COR-L47 (cell line): ENCODE measurements at regions not wholly inside any gene's neighbourhood (a gene's known extent, or its start where the extent isn't known, plus 50 kb on each side); places are given as distances from the start of the nearest gene placed in this dataset.

Source experiments
- DNase-seq: peaks from one replicate; lab custom pipeline; 2025; lab: John Stamatoyannopoulos, UW

DNA sequence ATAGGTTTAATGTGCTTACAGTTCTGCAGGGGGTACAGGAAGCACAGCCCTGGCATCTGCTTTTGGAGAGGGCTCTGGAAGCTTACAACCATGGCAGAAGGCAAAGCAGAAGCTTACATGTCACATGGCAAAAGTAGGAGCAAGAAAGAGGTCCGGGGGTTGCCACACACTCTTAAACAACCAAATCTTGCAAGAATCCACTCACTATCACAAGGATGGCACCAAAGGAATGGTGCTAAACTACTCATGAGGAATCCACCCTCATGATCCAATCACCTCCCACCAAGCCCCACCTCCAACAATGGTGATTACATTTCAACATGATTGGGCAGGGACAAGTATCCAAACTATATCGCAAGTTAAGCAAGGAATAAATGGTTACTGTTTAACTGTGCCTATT lies 255.8 kb upstream of the AVPR1A start:
- no peak for DNase-seq

GRCh38 chr12:63404611-63405010 lies 253.6 kb upstream of the AVPR1A start:
- no peak for DNase-seq

GRCh38 chr12:63403256-63403655 lies 252.3 kb upstream of the AVPR1A start:
- DNase-seq, result no peak

DNA sequence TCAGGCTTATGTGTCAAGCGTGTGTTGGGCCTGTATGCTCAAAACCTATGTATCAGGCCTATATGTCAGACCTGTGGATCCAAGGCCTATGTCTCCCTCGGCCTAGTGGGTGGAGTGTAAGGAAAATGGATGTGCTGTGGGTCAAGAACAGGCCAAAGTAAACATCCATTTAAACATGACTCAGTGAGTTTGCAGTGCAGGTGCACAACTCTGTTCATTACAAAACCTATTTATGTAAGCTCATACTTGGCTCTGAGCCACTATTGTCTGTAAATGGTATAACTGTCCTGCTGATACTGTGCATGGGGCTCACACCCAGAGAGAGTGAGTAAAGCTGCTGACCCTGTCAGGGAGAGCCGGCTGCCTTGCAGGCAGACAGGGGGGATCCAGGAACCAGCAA lies 249.7 kb upstream of the AVPR1A start:
- DNase-seq, result peak; percentile 90

DNA sequence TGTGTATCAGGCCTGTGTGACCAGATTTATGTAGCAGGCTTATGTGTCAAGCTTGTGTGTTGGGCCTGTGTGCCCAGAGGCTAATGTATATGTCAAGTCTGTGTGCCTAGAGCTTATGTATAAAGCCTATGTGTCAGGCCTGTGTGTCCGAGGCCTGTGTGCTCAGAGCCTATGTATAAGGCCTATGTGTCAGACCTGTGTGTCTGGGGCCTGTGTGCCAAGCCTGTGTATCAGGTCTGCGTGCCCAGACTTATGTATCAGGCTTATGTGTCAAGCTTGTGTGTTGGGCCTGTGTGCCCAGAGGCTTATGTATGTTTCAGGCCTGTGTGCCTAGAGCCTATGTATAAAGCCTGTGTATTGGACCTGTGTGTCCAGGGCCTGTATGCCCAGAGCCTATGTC lies 249.3 kb upstream of the AVPR1A start:
- no peak for DNase-seq

DNA sequence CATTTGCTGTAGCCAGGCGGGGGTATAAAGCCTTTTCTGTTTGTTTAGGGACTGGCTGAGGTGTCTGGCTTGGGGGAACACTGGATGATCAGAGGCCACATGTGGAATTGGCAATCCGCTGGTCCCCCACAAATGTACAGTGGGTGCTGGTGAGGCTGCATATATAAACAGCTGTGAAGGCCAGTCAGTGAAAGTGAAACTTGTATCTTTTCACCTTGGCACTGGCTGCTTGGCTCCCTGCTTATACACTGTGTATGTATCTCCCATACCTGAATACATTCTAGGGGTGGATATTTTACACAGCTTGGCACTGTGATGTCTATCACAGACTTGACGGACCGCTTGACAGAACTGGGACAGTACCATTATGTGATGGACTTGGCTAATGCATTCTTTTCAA lies 246.8 kb upstream of the AVPR1A start:
- DNase-seq, result no peak

DNA sequence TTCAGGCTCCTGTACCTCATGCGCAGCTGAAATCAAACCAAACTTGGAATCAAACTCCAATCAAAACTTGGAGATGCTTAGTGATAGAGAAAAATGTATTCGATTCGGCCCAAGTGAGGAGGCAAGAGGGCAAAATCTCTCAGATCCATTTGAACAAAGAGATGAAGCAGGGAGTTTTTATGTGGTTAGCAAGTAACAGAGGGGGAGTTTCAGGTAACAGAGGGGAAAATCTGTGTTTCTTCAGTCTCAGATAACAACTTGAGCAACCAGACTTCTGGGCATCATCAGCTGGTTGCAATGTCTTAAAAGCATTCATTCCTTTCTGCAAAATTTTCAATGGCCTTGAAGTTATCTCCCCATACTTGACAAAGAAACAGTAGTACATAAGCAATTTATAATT lies 245.1 kb upstream of the AVPR1A start:
- no peak for DNase-seq

DNA sequence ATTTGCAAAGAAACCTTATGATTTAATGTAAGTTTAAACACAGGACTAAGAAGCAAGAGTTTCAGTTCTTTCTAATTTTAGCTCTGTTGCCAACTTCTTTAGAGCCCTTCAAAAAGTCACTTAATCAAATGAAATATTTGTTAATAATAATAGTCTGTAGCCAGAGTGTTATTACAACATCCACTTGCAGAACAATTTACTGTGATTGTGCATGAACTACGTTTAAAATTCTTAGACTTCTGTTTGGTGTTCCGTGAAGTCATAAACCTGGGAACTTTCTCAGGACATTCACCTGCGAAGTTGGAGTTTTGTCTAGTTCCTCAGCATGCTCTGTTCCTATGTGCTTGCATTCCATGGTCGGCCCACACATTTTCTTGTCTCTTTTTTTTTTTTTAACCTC lies 244.0 kb upstream of the AVPR1A start:
- no peak for DNase-seq

- no peak for DNase-seq
These were observed 243.3 kb upstream of the AVPR1A start for GRCh38 chr12:63394349-63394748.

GRCh38 chr12:63389211-63389610 lies 238.2 kb upstream of the AVPR1A start:
- no peak for DNase-seq

DNA sequence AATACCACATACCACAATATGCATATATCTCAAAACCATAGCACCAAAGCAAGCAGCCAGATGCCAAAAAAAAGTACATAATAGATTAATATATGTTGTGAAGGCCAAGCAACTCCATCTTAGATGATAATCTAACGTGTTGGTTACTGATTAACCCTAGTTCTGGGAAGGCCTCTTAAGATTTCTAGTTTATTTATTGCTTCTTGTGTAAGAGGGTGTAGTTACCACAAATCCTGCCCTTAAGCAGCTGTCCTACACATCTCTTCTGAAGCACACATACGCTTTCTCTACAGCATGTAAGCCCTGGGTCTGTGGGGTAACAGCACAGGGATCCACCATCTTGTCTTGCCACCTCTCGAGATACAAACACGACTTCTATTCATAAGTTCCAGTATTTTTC lies 236.8 kb upstream of the AVPR1A start:
- no peak for DNase-seq

DNA sequence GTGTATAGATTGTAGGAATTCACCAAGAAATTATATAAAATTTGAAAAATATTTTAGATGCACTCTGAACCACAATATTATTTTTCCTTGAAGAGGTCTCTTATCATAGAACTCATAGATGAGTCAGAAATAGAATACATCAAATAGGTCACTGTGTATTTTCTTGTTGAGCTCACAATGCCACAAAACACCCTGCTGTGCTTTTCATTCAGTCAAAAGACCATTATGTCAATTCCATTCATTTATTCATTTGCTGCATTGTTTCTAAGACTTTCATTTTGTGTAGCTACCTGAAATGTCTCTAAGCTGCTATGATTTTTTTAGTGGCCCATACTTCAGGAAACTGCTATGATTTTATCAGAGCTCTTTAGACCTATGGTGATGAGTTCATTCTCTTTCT lies 231.9 kb upstream of the AVPR1A start:
- DNase-seq, result no peak

- DNase-seq, result no peak
These were observed 211.8 kb upstream of the AVPR1A start for GRCh38 chr12:63362791-63363190.

DNA sequence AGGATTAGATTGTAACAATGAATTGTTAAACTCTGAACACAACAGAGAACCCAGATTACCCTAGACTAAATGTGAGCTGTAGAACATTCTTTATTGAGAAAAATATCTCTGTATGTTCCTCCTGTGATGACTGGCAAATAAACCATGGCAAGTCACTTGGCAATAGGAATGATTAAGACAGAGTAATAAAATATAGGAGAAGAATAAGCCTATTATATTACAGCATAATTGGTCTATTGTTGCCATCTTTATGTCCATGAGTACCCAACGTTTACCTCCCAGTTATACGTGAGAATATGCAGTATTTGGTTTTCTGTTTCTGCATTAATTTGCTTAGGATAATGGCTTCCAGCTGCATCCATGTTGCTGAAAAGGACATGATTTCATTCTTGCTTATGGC lies 211.2 kb upstream of the AVPR1A start:
- DNase-seq, result no peak

- no peak for DNase-seq
These were observed 204.0 kb upstream of the AVPR1A start for GRCh38 chr12:63354969-63355368.

DNA sequence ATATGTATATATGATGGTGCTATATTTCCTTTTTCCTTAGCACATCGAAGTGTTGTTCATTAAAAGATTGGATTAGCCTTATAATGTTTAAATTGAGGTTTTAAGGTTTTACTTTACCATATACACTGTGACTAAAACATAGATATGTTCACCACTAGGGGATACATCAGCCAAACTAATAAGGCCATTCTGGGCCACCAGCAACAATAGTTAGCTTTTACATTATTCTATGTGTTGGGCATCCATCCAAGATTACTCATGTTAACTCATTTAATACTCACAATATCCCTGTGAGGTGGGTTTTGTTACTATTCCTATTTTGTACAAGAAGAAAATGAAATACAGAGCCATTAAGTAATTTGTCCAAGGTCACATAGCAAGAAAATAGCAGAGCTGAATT lies 202.6 kb upstream of the AVPR1A start:
- DNase-seq, result peak; percentile 15

- no peak for DNase-seq
These were observed 200.4 kb upstream of the AVPR1A start for GRCh38 chr12:63351370-63351769.

GRCh38 chr12:63348556-63348955 lies 197.6 kb upstream of the AVPR1A start:
- DNase-seq, result no peak

GRCh38 chr12:63337158-63337557 lies 186.2 kb upstream of the AVPR1A start:
- DNase-seq, result peak; percentile 29

DNA sequence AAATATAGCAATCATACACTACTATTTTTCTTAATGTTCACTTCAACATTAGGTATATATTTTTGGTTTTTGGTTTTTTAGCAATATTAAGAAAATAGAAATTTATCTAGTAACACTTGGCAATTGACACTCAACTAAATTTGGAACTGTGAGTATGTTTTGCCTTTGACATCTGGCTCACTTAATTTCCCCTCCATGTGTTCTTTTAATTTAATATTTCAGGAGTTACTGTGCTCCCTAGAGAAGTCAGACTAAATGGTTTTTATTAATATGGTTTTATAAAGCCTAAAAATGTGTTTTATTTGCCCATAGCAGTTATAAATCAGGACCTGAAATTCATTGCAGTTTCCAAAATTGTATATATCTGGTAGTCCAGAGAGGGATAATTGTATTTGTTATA lies 175.3 kb upstream of the AVPR1A start:
- no peak for DNase-seq

DNA sequence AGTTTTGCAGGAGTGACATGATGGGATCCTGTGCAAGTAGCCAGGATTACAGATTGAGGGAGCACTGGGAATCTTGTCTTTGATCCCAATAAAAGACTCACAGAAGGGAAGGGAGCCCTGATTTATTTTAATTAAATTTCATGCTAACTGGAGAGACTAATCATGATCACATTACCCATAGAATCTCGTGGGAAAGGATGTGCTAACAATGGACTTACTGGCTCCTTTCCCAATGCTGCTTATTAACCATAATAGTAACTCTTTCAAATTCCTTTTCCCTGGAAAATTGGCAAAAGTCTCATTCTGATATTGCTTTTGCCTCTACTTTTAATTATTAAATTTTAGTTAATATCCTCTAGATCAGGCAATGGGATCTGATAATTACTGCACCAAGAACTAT lies 174.8 kb upstream of the AVPR1A start:
- no peak for DNase-seq

DNA sequence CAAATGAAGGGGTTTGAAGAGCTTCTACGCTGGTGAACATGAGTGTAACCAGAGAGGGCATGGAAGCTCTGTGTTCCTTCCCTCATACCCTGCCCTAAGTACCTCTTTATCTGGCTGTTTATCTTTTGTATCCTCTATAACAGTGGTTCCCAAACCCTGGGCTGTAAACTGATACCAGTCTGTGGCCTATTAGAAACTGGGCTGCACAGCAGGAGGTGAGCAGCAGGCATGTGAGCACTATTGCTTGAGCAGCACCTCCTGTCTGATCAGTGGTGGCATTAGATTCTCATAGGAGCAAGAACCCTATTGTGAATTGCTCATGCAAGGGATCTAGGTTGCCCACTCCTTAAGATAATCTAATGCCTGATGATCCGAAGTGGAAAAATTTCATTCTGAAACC lies 172.9 kb upstream of the AVPR1A start:
- DNase-seq, result no peak

GRCh38 chr12:63321373-63321772 lies 170.4 kb upstream of the AVPR1A start:
- no peak for DNase-seq

GRCh38 chr12:63319936-63320633 lies 169.1 kb upstream of the AVPR1A start:
- no peak for DNase-seq

DNA sequence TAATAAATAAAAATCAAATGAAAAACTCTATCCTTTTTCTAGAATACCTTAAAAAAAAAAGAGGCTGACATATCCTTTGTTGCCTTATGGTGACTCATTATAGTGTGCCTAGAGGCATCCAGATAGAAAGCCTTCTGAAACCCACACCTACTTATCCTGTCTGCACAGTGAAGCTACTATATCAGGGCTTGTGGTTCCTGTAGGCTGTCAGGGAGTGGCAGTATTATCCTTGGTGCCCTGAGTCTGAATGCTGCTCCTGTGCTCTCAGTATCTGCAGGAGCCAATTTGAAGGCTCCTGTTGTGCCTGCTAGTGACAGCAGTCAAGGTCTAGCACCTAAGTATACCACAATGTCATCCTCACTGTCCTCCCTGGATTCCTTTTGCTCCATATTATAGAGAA lies 168.4 kb upstream of the AVPR1A start:
- DNase-seq, result peak; percentile 24
